T-cell (primary cell): ENCODE measurements at regions not wholly inside any gene's neighbourhood (a gene's known extent, or its start where the extent isn't known, plus 50 kb on each side); places are given as distances from the start of the nearest gene placed in this dataset.
"Not testable (repeated sequence)": the region's sequence is repeated elsewhere in the genome, so short reads cannot be mapped to it uniquely, and the experiment has no call there.

ENCODE experiments used
- ATAC-seq, 4 experiments: fragments of 200-7000 bp in 3 of 4; fragments of 150-1000 bp in 1 of 4; cut with Tn5 transposase; replicated peaks in 1 of 4; 1 replicate in 3 of 4; 2 replicates in 1 of 4; pipeline ENCODE4 v1.10.0; 2021; ENCODE audit warnings: moderate library complexity in 3 of 4, mild to moderate bottlenecking in 2 of 4, moderate number of reproducible peaks in 1 of 4
- CTCF ChIA-PET, 2 donors: fragments of 300-600 bp; sonication (Branson Sonifier 250); formaldehyde crosslinking; loops; one replicate each; lab custom pipeline; 2022; ENCODE audit warnings: antibody characterized with exemption in 2 of 2; lab: Charles Lee
- POLR2A ChIA-PET, 2 donors: fragments of 300-600 bp; sonication (Branson Sonifier 250); formaldehyde crosslinking; loops; one replicate each; lab custom pipeline; 2022; ENCODE audit warnings: antibody characterized with exemption in 2 of 2; lab: Charles Lee
- DNase-seq, 35 experiments: peaks; one replicate each; pipeline versions ENCODE4 v3.0.0 to v3.0.0-alpha.2; 2013 to 2023
- H3K27ac ChIP-seq: one replicate; pipeline ENCODE4 v1.5.1; 2013; ENCODE audit warnings: low read length
- H3K27me3 ChIP-seq, 2 experiments: replicated peaks in 1 of 2; 1 replicate in 1 of 2; 2 replicates in 1 of 2; pipeline versions ENCODE4 v1.6.1 to v1.7.0; 2013; ENCODE audit warnings: low read length in 1 of 2, mixed read lengths in 1 of 2; ENCODE audit not compliant: control insufficient read depth in 2 of 2, insufficient read depth in 2 of 2; ENCODE audit errors: extremely low read depth in 1 of 2
- H3K36me3 ChIP-seq, 2 donors: 1 replicate in 1 of 2; 2 replicates in 1 of 2; pipeline versions ENCODE4 v1.6.1 to v1.7.0; 2013; ENCODE audit warnings: low read length in 1 of 2; ENCODE audit not compliant: control insufficient read depth in 2 of 2, insufficient read depth in 1 of 2; ENCODE audit errors: extremely low read depth in 1 of 2
- H3K4me1 ChIP-seq, 2 experiments: 1 replicate in 1 of 2; 2 replicates in 1 of 2; pipeline versions ENCODE4 v1.6.1 to v1.7.0; 2013; ENCODE audit warnings: low read length in 2 of 2, mixed read lengths in 1 of 2; ENCODE audit not compliant: insufficient read depth in 2 of 2, control insufficient read depth in 1 of 2; ENCODE audit errors: extremely low read depth in 1 of 2
- H3K4me3 ChIP-seq, 2 donors: 1 replicate in 1 of 2; 2 replicates in 1 of 2; pipeline versions ENCODE4 v1.5.1 to v1.7.0; 2013; ENCODE audit warnings: mild to moderate bottlenecking in 2 of 2, low read length in 1 of 2, moderate library complexity in 1 of 2; ENCODE audit not compliant: control insufficient read depth in 1 of 2; ENCODE audit errors: extremely low read depth in 1 of 2
- H3K9me3 ChIP-seq: 2 replicates; pipeline ENCODE4 v1.7.0; 2013
- H3K27ac Mint-ChIP-seq, 2 donors: one replicate each; pipeline ENCODE4 v1.8.0; 2020 to 2021; ENCODE audit warnings: mild to moderate bottlenecking in 2 of 2, mixed read lengths in 2 of 2
- H3K27me3 Mint-ChIP-seq, 2 donors: one replicate each; pipeline ENCODE4 v1.8.0; 2021 to 2022; ENCODE audit warnings: mixed read lengths in 2 of 2
- H3K36me3 Mint-ChIP-seq: one replicate; pipeline ENCODE4 v1.8.0; 2021; ENCODE audit warnings: mixed read lengths
- H3K4me1 Mint-ChIP-seq, 3 donors: one replicate each; pipeline ENCODE4 v1.8.0; 2020 to 2022; ENCODE audit warnings: mixed read lengths in 3 of 3, mild to moderate bottlenecking in 1 of 3
- H3K4me3 Mint-ChIP-seq, 3 donors: one replicate each; pipeline ENCODE4 v1.8.0; 2020 to 2022; ENCODE audit warnings: mild to moderate bottlenecking in 3 of 3, mixed read lengths in 3 of 3, moderate library complexity in 3 of 3
- H3K9me3 Mint-ChIP-seq, 3 donors: one replicate each; pipeline ENCODE4 v1.8.0; 2020 to 2022; ENCODE audit warnings: mixed read lengths in 3 of 3
- WGBS: methylation state at CpG from one replicate; pipeline ENCODE4 v1.1.5; 2013; ENCODE audit warnings: missing lambda C conversion rate; ENCODE audit not compliant: insufficient coverage; 5-methylcytosine and 5-hydroxymethylcytosine counted together

- Histone ChIP-seq H3K9me3 (no peaks in the 10 kb centered on the region), H3K27me3 (no peaks in the 10 kb centered on the region), H3K27ac (peak overlapping the region; percentile 35), H3K4me1 (peaks cover 11 to 20% of the 10 kb centered on the region in 2 experiments), H3K4me3 (no peak overlapping the region), H3K36me3 (no peaks in the 10 kb centered on the region)
- peaks cover 10% of the 10 kb centered on the region for H3K36me3 Mint-ChIP-seq
- ATAC-seq: peak in 2 of 4 experiments; percentile 56 to 58
- peak overlapping the region in 1 of 3 donors; percentile 46 for H3K4me3 Mint-ChIP-seq
- H3K9me3 Mint-ChIP-seq: peaks cover 0 to 12% (median 7%) of the 10 kb centered on the region in 3 donors
- DNase-seq: no peak
- H3K27ac Mint-ChIP-seq: peak overlapping the region; percentile 79 to 89
- WGBS: no CpG with 5 or more reads among the region's 1 CpG
- ChIA-PET CTCF (no interaction called here), POLR2A (no interaction called here)
- no peaks in the 10 kb centered on the region for H3K27me3 Mint-ChIP-seq
- H3K4me1 Mint-ChIP-seq: peaks cover 34 to 50% (median 38%) of the 10 kb centered on the region in 3 donors
Measured at GRCh38 chr14:71246539-71246938, 339.3 kb downstream of the PCNX1 start.

DNA sequence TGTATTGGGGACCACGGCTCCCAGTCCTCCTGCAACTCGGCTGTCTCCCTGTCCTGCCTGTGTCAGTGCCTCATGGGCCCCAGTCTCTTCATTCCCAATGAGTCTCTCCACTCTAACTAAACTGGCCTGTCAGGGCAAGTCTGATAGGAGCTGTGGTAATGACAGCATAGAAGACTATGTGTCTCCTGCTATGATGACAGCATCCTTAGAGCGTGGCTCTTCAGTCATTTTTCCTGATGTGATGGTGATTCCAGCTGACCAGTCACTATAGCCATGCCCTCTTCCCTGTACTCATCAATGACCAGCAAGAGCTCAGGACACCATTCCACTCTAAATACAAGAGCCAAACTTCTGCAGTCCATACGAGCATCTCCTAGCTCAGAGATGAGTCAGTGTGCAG is 339.8 kb downstream of the PCNX1 start:
- H3K27ac ChIP-seq: no peak overlapping the region
- Mint-ChIP-seq H3K36me3 (peaks cover 10% of the 10 kb centered on the region), H3K9me3 (peaks cover 0 to 12% (median 7%) of the 10 kb centered on the region in 3 donors), H3K27ac (peak overlapping the region; percentile 79 to 89), H3K4me3 (peak overlapping the region in 1 of 3 donors; percentile 46), H3K4me1 (peaks cover 34 to 50% (median 38%) of the 10 kb centered on the region in 3 donors), H3K27me3 (no peaks in the 10 kb centered on the region)
- WGBS: no CpG with 5 or more reads among the region's 4 CpGs
- no peaks in the 10 kb centered on the region for H3K27me3 ChIP-seq
- no peaks in the 10 kb centered on the region for H3K36me3 ChIP-seq
- peaks cover 11 to 20% of the 10 kb centered on the region in 2 experiments for H3K4me1 ChIP-seq
- DNase-seq (no peak), ATAC-seq (no peak)
- ChIA-PET POLR2A (no interaction called here), CTCF (no interaction called here)
- H3K4me3 ChIP-seq: no peak overlapping the region
- no peaks in the 10 kb centered on the region for H3K9me3 ChIP-seq

- no CpG with 5 or more reads among the region's 3 CpGs for WGBS
- Mint-ChIP-seq H3K4me3 (no peak overlapping the region), H3K27me3 (no peaks in the 10 kb centered on the region), H3K4me1 (peaks cover 34 to 50% (median 38%) of the 10 kb centered on the region in 3 donors), H3K9me3 (peaks cover 0 to 12% (median 7%) of the 10 kb centered on the region in 3 donors), H3K27ac (peak overlapping the region in 1 of 2 donors; percentile 0), H3K36me3 (peaks cover 10% of the 10 kb centered on the region)
- Histone ChIP-seq H3K4me1 (peaks cover 11 to 20% of the 10 kb centered on the region in 2 experiments), H3K9me3 (no peaks in the 10 kb centered on the region), H3K27ac (no peak overlapping the region), H3K4me3 (no peak overlapping the region), H3K36me3 (no peaks in the 10 kb centered on the region), H3K27me3 (no peaks in the 10 kb centered on the region)
- POLR2A ChIA-PET: no interaction called here
- no peak for ATAC-seq
- CTCF ChIA-PET: no interaction called here
- DNase-seq: no peak
Measured at GRCh38 chr14:71248194-71248593, 340.9 kb downstream of the PCNX1 start.

- ChIA-PET CTCF (no interaction called here), POLR2A (no interaction called here)
- Mint-ChIP-seq H3K4me3 (no peak overlapping the region), H3K9me3 (peaks cover 0 to 12% (median 7%) of the 10 kb centered on the region in 3 donors), H3K27ac (no peak overlapping the region), H3K4me1 (peaks cover 27 to 41% (median 30%) of the 10 kb centered on the region in 3 donors), H3K27me3 (no peaks in the 10 kb centered on the region), H3K36me3 (peaks cover 10% of the 10 kb centered on the region)
- ATAC-seq: peak in 1 of 4 experiments; percentile 60
- peaks cover 0 to 2% of the 10 kb centered on the region in 2 experiments for H3K27me3 ChIP-seq
- no peaks in the 10 kb centered on the region for H3K9me3 ChIP-seq
- H3K27ac ChIP-seq: no peak overlapping the region
- peaks cover 11 to 18% of the 10 kb centered on the region in 2 experiments for H3K4me1 ChIP-seq
- H3K36me3 ChIP-seq: no peaks in the 10 kb centered on the region
- no peak overlapping the region for H3K4me3 ChIP-seq
- no peak for DNase-seq
- no CpG with 5 or more reads among the region's 2 CpGs for WGBS
Measured at GRCh38 chr14:71250347-71250746, 343.1 kb downstream of the PCNX1 start.

GRCh38 chr14:71250791-71251190 is 343.5 kb downstream of the PCNX1 start:
- no peaks in the 10 kb centered on the region for H3K36me3 ChIP-seq
- DNase-seq (no peak), ATAC-seq (no peak)
- H3K4me3 Mint-ChIP-seq: no peak overlapping the region
- H3K4me3 ChIP-seq: no peak overlapping the region
- H3K27me3 ChIP-seq: peaks cover 0 to 2% of the 10 kb centered on the region in 2 experiments
- H3K4me1 Mint-ChIP-seq: peaks cover 23 to 37% (median 25%) of the 10 kb centered on the region in 3 donors
- peaks cover 10% of the 10 kb centered on the region for H3K36me3 Mint-ChIP-seq
- H3K4me1 ChIP-seq: peaks cover 11 to 14% of the 10 kb centered on the region in 2 experiments
- no peaks in the 10 kb centered on the region for H3K27me3 Mint-ChIP-seq
- no peak overlapping the region for H3K27ac ChIP-seq
- ChIA-PET POLR2A (no interaction called here), CTCF (no interaction called here)
- peak overlapping the region in 1 of 2 donors; percentile 4 for H3K27ac Mint-ChIP-seq
- no peaks in the 10 kb centered on the region for H3K9me3 ChIP-seq
- peaks cover 0 to 12% (median 7%) of the 10 kb centered on the region in 3 donors for H3K9me3 Mint-ChIP-seq

- H3K27me3 Mint-ChIP-seq, H3K36me3 ChIP-seq, ATAC-seq, DNase-seq, H3K27me3 ChIP-seq, POLR2A ChIA-PET, H3K4me3 ChIP-seq, H3K9me3 ChIP-seq, H3K4me1 ChIP-seq, H3K27ac ChIP-seq, H3K36me3 Mint-ChIP-seq, CTCF ChIA-PET, H3K27ac Mint-ChIP-seq: not testable (repeated sequence)
- H3K9me3 Mint-ChIP-seq: peaks cover 12 to 17% (median 12%) of the 10 kb centered on the region in 3 donors
- WGBS: 81% methylated on average over 48 of the region's 53 CpGs
- H3K4me1 Mint-ChIP-seq: peaks cover 0 to 10% (median 2%) of the 10 kb centered on the region in 3 donors
- H3K4me3 Mint-ChIP-seq: peak overlapping the region; percentile 15 to 69 (median 57)
Measured at GRCh38 chr14:71254091-71254719, 346.9 kb downstream of the PCNX1 start.
